ENCODE measurements at regions not wholly inside any gene's neighbourhood (a gene's known extent, or its start where the extent isn't known, plus 50 kb on each side); places are given as distances from the start of the nearest gene placed in this dataset.
"Not testable (repeated sequence)": the region's sequence is repeated elsewhere in the genome, so short reads cannot be mapped to it uniquely, and the experiment has no call there.

- DNase-seq: no peak
- TF ChIP-seq POLR2AphosphoS5 (IDR thresholded peaks at IDR 0.05) (no peak), CTCF (IDR thresholded peaks at IDR 0.05) (no peak), POLR2A (IDR thresholded peaks at IDR 0.05) (no peak), EP300 (IDR thresholded peaks at IDR 0.05; ENCODE audit: low read depth) (no peak)
- Histone ChIP-seq H3K4me1 (no peaks in the 10 kb centered on the region), H3K27me3 (no peaks in the 10 kb centered on the region), H3K36me3 (no peaks in the 10 kb centered on the region), H3K9me3 (no peaks in the 10 kb centered on the region), H3K4me3 (no peak overlapping the region), H3K27ac (no peak overlapping the region)
- WGBS, 2 donors (ENCODE audit: low coverage in 1 of 2): 95% methylated on average over 5 of the region's 5 CpGs; no CpG with 5 or more reads in 1 of the 2 donors
- in situ Hi-C loops (cut with MboI; ENCODE audit: low pct_ligation_motif_present in 1 of 4, low pct_unique_long_range_greater_than_20kb in 1 of 4, low sequenced_read_pairs in 3 of 4) (loop anchor here in 1 of 4 donors (25.0 kb wide), 1 partner anchor 755 kb away; no protein-coding TSS in a partner anchor), intact Hi-C loops (cut with DNase I; ENCODE audit: low total_unique reads) (no loop called here)
Measured at GRCh38 chr1:213357403-213357802, 306.4 kb downstream of the RPS6KC1 start.

- intact Hi-C loops (cut with DNase I; ENCODE audit: low total_unique reads); H3K27me3 ChIP-seq; H3K27ac ChIP-seq; DNase-seq; H3K36me3 ChIP-seq; H3K9me3 ChIP-seq; H3K4me3 ChIP-seq; H3K4me1 ChIP-seq: not testable (repeated sequence)
- 67 to 85% methylated on average over 1 of the region's 1 CpG for WGBS, 2 donors (ENCODE audit: low coverage in 1 of 2)
- in situ Hi-C loops (cut with MboI; ENCODE audit: low pct_ligation_motif_present in 1 of 4, low pct_unique_long_range_greater_than_20kb in 1 of 4, low sequenced_read_pairs in 3 of 4): loop anchor here in 1 of 4 donors (25.0 kb wide), 1 partner anchor 754 kb away; no protein-coding TSS in a partner anchor
Measured at GRCh38 chr1:213358368-213358767, 307.3 kb downstream of the RPS6KC1 start.

- Histone ChIP-seq H3K27ac (no peak overlapping the region), H3K9me3 (no peaks in the 10 kb centered on the region), H3K4me3 (no peak overlapping the region), H3K4me1 (no peaks in the 10 kb centered on the region), H3K27me3 (no peaks in the 10 kb centered on the region), H3K36me3 (no peaks in the 10 kb centered on the region)
- 89 to 100% methylated on average over 1 of the region's 1 CpG for WGBS, 2 donors (ENCODE audit: low coverage in 1 of 2)
- intact Hi-C loops (cut with DNase I; ENCODE audit: low total_unique reads): loop anchor here (5.0 kb wide), 1 partner anchor 1525 kb away; no protein-coding TSS in a partner anchor
- DNase-seq: no peak
- in situ Hi-C loops (cut with MboI; ENCODE audit: low pct_ligation_motif_present in 1 of 4, low pct_unique_long_range_greater_than_20kb in 1 of 4, low sequenced_read_pairs in 3 of 4): loop anchor here in 2 of 4 donors (10.0 to 25.0 kb wide), 2 partner anchors 58 to 750 kb away; no protein-coding TSS in a partner anchor
- TF ChIP-seq POLR2A (IDR thresholded peaks at IDR 0.05) (no peak), POLR2AphosphoS5 (IDR thresholded peaks at IDR 0.05) (no peak), EP300 (IDR thresholded peaks at IDR 0.05; ENCODE audit: low read depth) (no peak), CTCF (IDR thresholded peaks at IDR 0.05) (no peak)
Measured at GRCh38 chr1:213362598-213362997, 311.6 kb downstream of the RPS6KC1 start.

GRCh38 chr1:213366141-213366831, 315.2 kb downstream of the RPS6KC1 start:
- H3K27ac ChIP-seq: no peak overlapping the region

More at GRCh38 chr1:213366141-213366831, 315.2 kb downstream of the RPS6KC1 start:
- Histone ChIP-seq H3K27me3 (no peaks in the 10 kb centered on the region), H3K4me1 (no peaks in the 10 kb centered on the region), H3K36me3 (no peaks in the 10 kb centered on the region), H3K4me3 (no peak overlapping the region), H3K9me3 (no peaks in the 10 kb centered on the region)
- TF ChIP-seq POLR2A (IDR thresholded peaks at IDR 0.05): no peak
- TF ChIP-seq EP300 (IDR thresholded peaks at IDR 0.05; ENCODE audit: low read depth): no peak
- TF ChIP-seq CTCF (IDR thresholded peaks at IDR 0.05): no peak
- no peak for TF ChIP-seq POLR2AphosphoS5 (IDR thresholded peaks at IDR 0.05)
- intact Hi-C loops (cut with DNase I; ENCODE audit: low total_unique reads) (no loop called here), in situ Hi-C loops (cut with MboI; ENCODE audit: low pct_ligation_motif_present in 1 of 4, low pct_unique_long_range_greater_than_20kb in 1 of 4, low sequenced_read_pairs in 3 of 4) (loop anchor here in 2 of 4 donors (10.0 to 25.0 kb wide), 2 partner anchors 61 to 746 kb away; no protein-coding TSS in a partner anchor)
- WGBS, 2 donors (ENCODE audit: low coverage in 1 of 2): 67 to 84% methylated on average over 3 to 10 of the region's 10 CpGs
- no peak for DNase-seq
